ENCODE measurements at regions not wholly inside any gene's neighbourhood (a gene's known extent, or its start where the extent isn't known, plus 50 kb on each side); places are given as distances from the start of the nearest gene placed in this dataset.

DNA sequence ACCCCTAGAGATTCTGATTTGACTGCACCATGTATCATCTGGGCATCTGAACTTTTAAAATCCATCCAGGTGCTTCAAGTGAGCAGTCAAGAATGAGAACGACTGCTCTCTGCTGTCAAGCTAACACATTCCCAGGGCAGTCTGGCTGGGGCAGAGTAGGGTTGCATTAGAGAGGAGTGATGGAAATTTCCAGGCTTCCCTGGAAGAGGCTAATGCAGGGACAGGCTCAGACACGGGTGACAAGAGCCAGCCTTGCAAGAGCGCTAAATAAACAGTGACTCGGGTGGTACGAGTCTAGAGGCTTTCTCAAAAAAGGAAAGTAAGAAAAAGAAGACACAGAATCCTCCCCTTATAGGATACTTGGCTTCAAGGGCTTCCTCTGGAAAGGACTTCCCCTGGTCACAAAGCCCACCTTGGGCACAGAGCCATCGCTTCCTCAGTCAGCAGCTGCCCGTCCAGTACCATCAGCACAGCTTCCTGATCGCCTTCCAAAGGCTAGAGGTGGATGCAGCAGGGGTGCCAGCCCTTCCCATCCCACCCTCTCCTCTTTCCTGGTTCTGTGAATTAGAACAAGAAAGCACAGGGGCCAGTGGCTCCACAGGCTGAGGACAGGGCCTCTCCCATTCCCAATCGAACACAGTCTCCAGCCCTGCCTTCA is 177.4 kb upstream of the RREB1 start:
- TF ChIP-seq, protein P1, sequence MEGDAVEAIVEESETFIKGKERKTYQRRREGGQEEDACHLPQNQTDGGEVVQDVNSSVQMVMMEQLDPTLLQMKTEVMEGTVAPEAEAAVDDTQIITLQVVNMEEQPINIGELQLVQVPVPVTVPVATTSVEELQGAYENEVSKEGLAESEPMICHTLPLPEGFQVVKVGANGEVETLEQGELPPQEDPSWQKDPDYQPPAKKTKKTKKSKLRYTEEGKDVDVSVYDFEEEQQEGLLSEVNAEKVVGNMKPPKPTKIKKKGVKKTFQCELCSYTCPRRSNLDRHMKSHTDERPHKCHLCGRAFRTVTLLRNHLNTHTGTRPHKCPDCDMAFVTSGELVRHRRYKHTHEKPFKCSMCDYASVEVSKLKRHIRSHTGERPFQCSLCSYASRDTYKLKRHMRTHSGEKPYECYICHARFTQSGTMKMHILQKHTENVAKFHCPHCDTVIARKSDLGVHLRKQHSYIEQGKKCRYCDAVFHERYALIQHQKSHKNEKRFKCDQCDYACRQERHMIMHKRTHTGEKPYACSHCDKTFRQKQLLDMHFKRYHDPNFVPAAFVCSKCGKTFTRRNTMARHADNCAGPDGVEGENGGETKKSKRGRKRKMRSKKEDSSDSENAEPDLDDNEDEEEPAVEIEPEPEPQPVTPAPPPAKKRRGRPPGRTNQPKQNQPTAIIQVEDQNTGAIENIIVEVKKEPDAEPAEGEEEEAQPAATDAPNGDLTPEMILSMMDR (IDR thresholded peaks at IDR 0.05 in 8 of 11, conservative IDR thresholded peaks at IDR 0.05 in 3 of 11) = no peak
- no peak for TF ChIP-seq POLR2A (IDR thresholded peaks at IDR 0.05)
